GM13976 (cell line): ENCODE measurements at regions not wholly inside any gene's neighbourhood (a gene's known extent, or its start where the extent isn't known, plus 50 kb on each side); places are given as distances from the start of the nearest gene placed in this dataset.

Experiments used
- DNase-seq: peaks from one replicate; pipeline ENCODE4 v3.0.0; 2012; ENCODE audit warnings: low spot score
- in situ Hi-C: fragments of 300-500 bp; cut with MboI; formaldehyde crosslinking; loops from one replicate; pipeline ENCODE4 v1.12.0; 2022; ENCODE audit warnings: low sequenced_read_pairs, mixed read lengths, inconsistent platforms; ENCODE audit not compliant: unreplicated experiment
- TF ChIP-seq, protein P1 (sequence below): IDR thresholded peaks from 2 replicates; pipeline ENCODE4 v1.5.1; 2012; ENCODE audit warnings: borderline replicate concordance, mild to moderate bottlenecking; ENCODE audit not compliant: insufficient read depth; ENCODE audit errors: extremely low read depth, missing control alignments, control extremely low read depth

DNA sequence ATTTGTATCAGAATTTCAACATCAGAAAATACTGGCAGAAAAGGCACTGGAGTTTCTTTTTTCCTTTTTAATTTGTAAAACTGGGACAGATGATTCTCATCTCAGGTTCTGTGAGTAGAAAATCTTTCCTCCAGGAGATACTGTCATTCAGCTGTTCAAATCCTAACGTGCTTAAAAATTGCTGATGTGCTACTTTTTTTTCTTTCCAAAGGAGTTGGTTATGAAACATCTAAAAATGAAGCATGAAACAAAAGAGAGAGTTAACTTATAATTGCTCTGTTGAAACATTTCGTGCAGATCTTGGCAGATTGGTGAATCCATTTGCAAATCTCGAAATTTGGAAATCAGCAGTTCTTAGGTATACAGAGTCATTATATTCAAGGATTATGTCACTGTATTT is 622.6 kb downstream of the RNF144B start:
- DNase-seq: no peak
- in situ Hi-C loops: no loop called here
- TF ChIP-seq, protein P1, sequence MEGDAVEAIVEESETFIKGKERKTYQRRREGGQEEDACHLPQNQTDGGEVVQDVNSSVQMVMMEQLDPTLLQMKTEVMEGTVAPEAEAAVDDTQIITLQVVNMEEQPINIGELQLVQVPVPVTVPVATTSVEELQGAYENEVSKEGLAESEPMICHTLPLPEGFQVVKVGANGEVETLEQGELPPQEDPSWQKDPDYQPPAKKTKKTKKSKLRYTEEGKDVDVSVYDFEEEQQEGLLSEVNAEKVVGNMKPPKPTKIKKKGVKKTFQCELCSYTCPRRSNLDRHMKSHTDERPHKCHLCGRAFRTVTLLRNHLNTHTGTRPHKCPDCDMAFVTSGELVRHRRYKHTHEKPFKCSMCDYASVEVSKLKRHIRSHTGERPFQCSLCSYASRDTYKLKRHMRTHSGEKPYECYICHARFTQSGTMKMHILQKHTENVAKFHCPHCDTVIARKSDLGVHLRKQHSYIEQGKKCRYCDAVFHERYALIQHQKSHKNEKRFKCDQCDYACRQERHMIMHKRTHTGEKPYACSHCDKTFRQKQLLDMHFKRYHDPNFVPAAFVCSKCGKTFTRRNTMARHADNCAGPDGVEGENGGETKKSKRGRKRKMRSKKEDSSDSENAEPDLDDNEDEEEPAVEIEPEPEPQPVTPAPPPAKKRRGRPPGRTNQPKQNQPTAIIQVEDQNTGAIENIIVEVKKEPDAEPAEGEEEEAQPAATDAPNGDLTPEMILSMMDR: no peak

GRCh38 chr6:19013026-19013705 is 626.0 kb downstream of the RNF144B start:
- TF ChIP-seq, protein P1: no peak
- in situ Hi-C loops: no loop called here
- DNase-seq: no peak

DNA sequence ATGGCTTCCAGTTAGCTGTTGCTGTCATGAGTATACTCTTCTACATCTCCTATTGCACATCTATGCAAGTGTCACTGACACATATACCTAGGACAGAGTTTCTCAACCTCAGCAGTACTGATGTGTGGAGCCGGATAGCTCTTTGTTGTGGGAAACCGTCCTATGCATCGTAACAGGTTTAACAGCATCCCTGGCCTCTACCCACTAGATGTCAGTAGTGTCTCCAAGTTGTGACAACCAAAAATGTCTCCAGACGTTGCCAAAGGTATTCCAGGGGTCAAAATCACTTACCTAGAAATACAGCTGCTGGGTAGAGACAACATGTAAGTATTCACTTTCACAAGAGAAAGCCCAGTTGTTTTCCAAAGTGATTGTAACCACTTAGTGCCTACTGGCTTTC is 637.6 kb downstream of the RNF144B start:
- no peak for DNase-seq
- TF ChIP-seq, protein P1: no peak
- in situ Hi-C loops: no loop called here

GRCh38 chr6:19028201-19028600 is 641.1 kb downstream of the RNF144B start:
- in situ Hi-C loops: no loop called here
- TF ChIP-seq, protein P1: no peak
- DNase-seq: no peak

GRCh38 chr6:19032591-19033295 is 645.6 kb downstream of the RNF144B start:
- DNase-seq: no peak
- TF ChIP-seq, protein P1: no peak
- in situ Hi-C loops: no loop called here

DNA sequence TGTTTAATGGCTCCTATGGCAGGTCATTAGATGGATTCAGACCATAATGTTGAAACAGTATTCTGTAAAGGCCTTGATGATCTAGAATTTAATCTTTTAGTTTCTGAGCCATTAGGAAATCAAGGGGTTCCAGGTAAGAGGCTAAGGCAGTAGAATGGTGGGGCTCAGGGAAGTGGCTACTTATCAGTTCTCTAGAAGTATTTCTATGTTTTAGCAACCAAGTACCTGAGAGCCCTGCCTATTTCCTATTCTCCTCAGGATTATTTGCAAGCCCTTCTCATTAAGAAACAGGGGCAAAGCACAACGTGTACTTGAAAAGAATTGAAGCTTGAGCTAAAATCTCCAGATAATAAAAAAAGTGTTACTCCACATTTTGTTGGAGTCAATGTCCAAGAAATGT is 646.5 kb downstream of the RNF144B start:
- no peak for DNase-seq
- in situ Hi-C loops: no loop called here
- TF ChIP-seq, protein P1: no peak
